D721Med (cell line): ENCODE measurements at regions not wholly inside any gene's neighbourhood (a gene's known extent, or its start where the extent isn't known, plus 50 kb on each side); places are given as distances from the start of the nearest gene placed in this dataset.

ENCODE experiments used
- DNase-seq: peaks from one replicate; pipeline ENCODE4 v3.0.0; 2011; ENCODE audit warnings: low spot score; ENCODE audit not compliant: insufficient read length
- FAIRE-seq: peaks from 2 replicates; lab custom pipeline; 2011; peaks lifted over from hg19 to GRCh38; lab: Jason Lieb, UNC
- CTCF ChIP-seq: IDR thresholded peaks from 2 replicates; pipeline ENCODE4 v1.5.1; 2012; ENCODE audit warnings: mild to moderate bottlenecking, control low read depth; ENCODE audit not compliant: insufficient read depth; ENCODE audit errors: missing control alignments

GRCh38 chr4:82034878-82035277 lies 338.9 kb downstream of the HNRNPD start:
- DNase-seq (no peak), FAIRE-seq (no peak)
- TF ChIP-seq CTCF: no peak

- no peak for FAIRE-seq
- DNase-seq: no peak
- no peak for TF ChIP-seq CTCF
Measured at GRCh38 chr4:82033862-82034261, 339.9 kb downstream of the HNRNPD start.

GRCh38 chr4:82031376-82031927 lies 342.3 kb downstream of the HNRNPD start:
- FAIRE-seq (no peak), DNase-seq (no peak)
- TF ChIP-seq CTCF: no peak

GRCh38 chr4:82017680-82018079 lies 356.1 kb downstream of the HNRNPD start:
- no peak for FAIRE-seq
- DNase-seq: no peak
- no peak for TF ChIP-seq CTCF

GRCh38 chr4:82005158-82005557 lies 368.6 kb downstream of the HNRNPD start:
- no peak for TF ChIP-seq CTCF
- no peak for DNase-seq
- FAIRE-seq: no peak

- FAIRE-seq (no peak), DNase-seq (no peak)
- no peak for TF ChIP-seq CTCF
Measured at GRCh38 chr4:81997313-81997712, 376.5 kb downstream of the HNRNPD start.

- FAIRE-seq: no peak
- TF ChIP-seq CTCF: no peak
- no peak for DNase-seq
Measured at GRCh38 chr4:81990898-81991297, 382.9 kb downstream of the HNRNPD start.
